GM12878 (cell line): ENCODE measurements at regions not wholly inside any gene's neighbourhood (a gene's known extent, or its start where the extent isn't known, plus 50 kb on each side); places are given as distances from the start of the nearest gene placed in this dataset.

Experiments used
- ATAC-seq: fragments of 200-7000 bp; cut with Tn5 transposase; 3 replicates; pipeline ENCODE4 v1.9.1; 2020; ENCODE audit warnings: mild to moderate bottlenecking, moderate library complexity
- BruUV-seq: library from RNA; stranded (reverse); fragments of 400-500 nt; replicated peaks from 2 replicates; lab custom pipeline; 2021; lab: Mats Ljungman, UMichigan
- CTCF ChIA-PET: fragments of 300-600 bp; sonication (Branson Sonifier 250); formaldehyde crosslinking; extraction: SDS; loops from one replicate; lab custom pipeline; 2021; ENCODE audit warnings: inconsistent platforms; lab: Yijun Ruan, JAX
- POLR2A ChIA-PET: fragments of 350-600 bp; formaldehyde crosslinking; extraction: SDS; loops from one replicate; lab custom pipeline; 2021; ENCODE audit warnings: inconsistent platforms; lab: Charles Lee
- RAD21 ChIA-PET: fragments of 300-600 bp; sonication (Branson Sonifier 250); formaldehyde crosslinking; loops from one replicate; lab custom pipeline; 2023; ENCODE audit warnings: antibody characterized with exemption; ENCODE audit not compliant: unreplicated experiment; lab: Charles Lee
- SMC1A ChIA-PET: fragments of 300-600 bp; sonication (Branson Sonifier 250); formaldehyde crosslinking; loops from one replicate; lab custom pipeline; 2023; ENCODE audit not compliant: unreplicated experiment, uncharacterized antibody; lab: Charles Lee
- DNase-seq: peaks from one replicate; pipeline ENCODE4 v3.0.0-alpha.2; 2011; ENCODE audit warnings: low read depth, low spot score
- FAIRE-seq: peaks from 3 replicates; lab custom pipeline; 2011; peaks lifted over from hg19 to GRCh38; lab: Jason Lieb, UNC
- H2AFZ ChIP-seq: 2 replicates; pipeline ENCODE4 v1.6.0; 2011; ENCODE audit warnings: low read depth, low read length, control low read depth; ENCODE audit not compliant: control insufficient read depth
- H3K27ac ChIP-seq: 2 replicates; pipeline ENCODE4 v1.5.1; 2011; ENCODE audit warnings: control low read depth; ENCODE audit not compliant: control insufficient read depth, insufficient read depth
- H3K27me3 ChIP-seq, 2 experiments: replicated peaks in 1 of 2; 2 replicates each; pipeline versions ENCODE4 v1.6.0 to v1.6.1; 2011; ENCODE audit warnings: low read length in 1 of 2; ENCODE audit not compliant: control insufficient read depth in 2 of 2, insufficient read depth in 2 of 2
- H3K36me3 ChIP-seq, 2 experiments: 2 replicates each; pipeline ENCODE4 v1.5.1; 2011; ENCODE audit warnings: low read length in 1 of 2; ENCODE audit not compliant: control insufficient read depth in 2 of 2, insufficient read depth in 2 of 2
- H3K4me1 ChIP-seq: 2 replicates; pipeline ENCODE4 v1.6.1; 2011; ENCODE audit warnings: mild to moderate bottlenecking, low read length, moderate library complexity, mixed read lengths; ENCODE audit not compliant: control insufficient read depth, insufficient read depth
- H3K4me2 ChIP-seq: 2 replicates; pipeline ENCODE4 v1.6.0; 2011; ENCODE audit warnings: control low read depth; ENCODE audit not compliant: control insufficient read depth, insufficient read depth
- H3K4me3 ChIP-seq: fragments of 200-600 bp; sonication (generic); 2 replicates; pipeline ENCODE4 v1.5.1; 2016
- H3K79me2 ChIP-seq: 2 replicates; pipeline ENCODE4 v1.6.0; 2011; ENCODE audit warnings: low read length; ENCODE audit not compliant: control insufficient read depth, insufficient read depth
- H3K9ac ChIP-seq: 2 replicates; pipeline ENCODE4 v1.8.0; 2011; ENCODE audit warnings: low read length, control low read depth, mixed read lengths; ENCODE audit not compliant: control insufficient read depth, insufficient read depth
- H3K9me3 ChIP-seq: replicated peaks from 3 replicates; pipeline ENCODE4 v1.5.1; 2011; ENCODE audit warnings: mild to moderate bottlenecking, low read length; ENCODE audit not compliant: control insufficient read depth, insufficient read depth
- H4K20me1 ChIP-seq: 2 replicates; pipeline ENCODE4 v1.6.0; 2011; ENCODE audit not compliant: control insufficient read depth, insufficient read depth
- FOXM1 ChIP-seq: IDR thresholded peaks from 2 replicates; pipeline ENCODE4 v1.6.1; 2012; ENCODE audit warnings: low read depth, mild to moderate bottlenecking, inconsistent platforms, low read length, moderate library complexity
- POU2F2 ChIP-seq: IDR thresholded peaks from 3 replicates; pipeline ENCODE4 v1.6.1; 2011; ENCODE audit warnings: low read depth, mild to moderate bottlenecking, low read length, borderline replicate concordance
- WGBS: methylation state at CpG from one replicate; pipeline ENCODE4 v1.1.6; 2016; ENCODE audit warnings: low lambda C conversion rate; ENCODE audit not compliant: insufficient replicate concordance, insufficient coverage; ENCODE audit errors: missing lambda C conversion rate; 5-methylcytosine and 5-hydroxymethylcytosine counted together
- in situ Hi-C: fragments of 300-500 bp; cut with MboI; formaldehyde crosslinking; loops from 9 replicates; pipeline ENCODE4 v1.14.3; 2018; ENCODE audit warnings: mixed read lengths
- intact Hi-C: fragments of 100-400 bp; cut with micrococcal nuclease; formaldehyde crosslinking; loops from one replicate; pipeline ENCODE4 v1.14.2; 2022; ENCODE audit not compliant: unreplicated experiment
- TF ChIP-seq, protein P1 (sequence below): fragments of 450-650 bp; IDR thresholded peaks from 2 replicates; pipeline ENCODE4 v1.6.1; 2018; ENCODE audit warnings: mild to moderate bottlenecking, low read depth, moderate library complexity; ENCODE audit not compliant: partially characterized antibody
- TF ChIP-seq, protein P2 (sequence below): fragments of 450-650 bp; IDR thresholded peaks from 2 replicates; pipeline ENCODE4 v1.6.1; 2017; ENCODE audit warnings: low read depth, mild to moderate bottlenecking, moderate library complexity

DNA sequence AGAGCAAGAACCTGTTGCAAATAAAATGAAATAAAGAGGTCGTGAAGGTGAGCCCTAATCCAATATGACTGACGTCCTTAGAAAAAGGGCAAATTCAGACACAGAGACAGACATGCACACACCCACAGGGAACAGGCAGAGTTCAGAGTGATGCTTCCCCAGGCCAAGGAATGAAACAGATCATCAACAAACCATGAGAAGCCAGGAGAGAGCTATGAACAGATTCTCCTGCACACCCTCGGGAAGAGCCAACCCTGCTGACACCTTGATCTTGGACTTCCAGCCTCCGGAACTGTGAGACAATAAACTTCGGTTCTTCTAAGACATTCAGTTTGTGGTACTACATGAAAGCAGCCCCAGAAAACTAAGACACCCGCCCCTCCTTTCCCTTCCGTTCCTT is 290.4 kb upstream of the KLF6 start:
- TF ChIP-seq, protein P1, sequence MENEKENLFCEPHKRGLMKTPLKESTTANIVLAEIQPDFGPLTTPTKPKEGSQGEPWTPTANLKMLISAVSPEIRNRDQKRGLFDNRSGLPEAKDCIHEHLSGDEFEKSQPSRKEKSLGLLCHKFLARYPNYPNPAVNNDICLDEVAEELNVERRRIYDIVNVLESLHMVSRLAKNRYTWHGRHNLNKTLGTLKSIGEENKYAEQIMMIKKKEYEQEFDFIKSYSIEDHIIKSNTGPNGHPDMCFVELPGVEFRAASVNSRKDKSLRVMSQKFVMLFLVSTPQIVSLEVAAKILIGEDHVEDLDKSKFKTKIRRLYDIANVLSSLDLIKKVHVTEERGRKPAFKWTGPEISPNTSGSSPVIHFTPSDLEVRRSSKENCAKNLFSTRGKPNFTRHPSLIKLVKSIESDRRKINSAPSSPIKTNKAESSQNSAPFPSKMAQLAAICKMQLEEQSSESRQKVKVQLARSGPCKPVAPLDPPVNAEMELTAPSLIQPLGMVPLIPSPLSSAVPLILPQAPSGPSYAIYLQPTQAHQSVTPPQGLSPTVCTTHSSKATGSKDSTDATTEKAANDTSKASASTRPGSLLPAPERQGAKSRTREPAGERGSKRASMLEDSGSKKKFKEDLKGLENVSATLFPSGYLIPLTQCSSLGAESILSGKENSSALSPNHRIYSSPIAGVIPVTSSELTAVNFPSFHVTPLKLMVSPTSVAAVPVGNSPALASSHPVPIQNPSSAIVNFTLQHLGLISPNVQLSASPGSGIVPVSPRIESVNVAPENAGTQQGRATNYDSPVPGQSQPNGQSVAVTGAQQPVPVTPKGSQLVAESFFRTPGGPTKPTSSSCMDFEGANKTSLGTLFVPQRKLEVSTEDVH = no peak
- intact Hi-C loops = no loop called here
- DNase-seq = no peak
- Histone ChIP-seq H3K4me1 (peaks cover 6% of the 10 kb centered on the region), H3K9ac (no peak overlapping the region), H3K36me3 (no peaks in the 10 kb centered on the region), H3K4me2 (no peak overlapping the region), H3K79me2 (no peaks in the 10 kb centered on the region), H3K27ac (no peak overlapping the region), H3K9me3 (no peaks in the 10 kb centered on the region), H3K27me3 (no peaks in the 10 kb centered on the region), H2AFZ (no peak overlapping the region), H3K4me3 (no peak overlapping the region), H4K20me1 (no peaks in the 10 kb centered on the region)
- no TSS peak for BruUV-seq
- 62% methylated on average over 7 of the region's 7 CpGs for WGBS
- no peak for ATAC-seq
- ChIA-PET POLR2A (no interaction called here), CTCF (no interaction called here), SMC1A (no interaction called here), RAD21 (no interaction called here)
- in situ Hi-C loops = no loop called here
- FAIRE-seq = no peak

DNA sequence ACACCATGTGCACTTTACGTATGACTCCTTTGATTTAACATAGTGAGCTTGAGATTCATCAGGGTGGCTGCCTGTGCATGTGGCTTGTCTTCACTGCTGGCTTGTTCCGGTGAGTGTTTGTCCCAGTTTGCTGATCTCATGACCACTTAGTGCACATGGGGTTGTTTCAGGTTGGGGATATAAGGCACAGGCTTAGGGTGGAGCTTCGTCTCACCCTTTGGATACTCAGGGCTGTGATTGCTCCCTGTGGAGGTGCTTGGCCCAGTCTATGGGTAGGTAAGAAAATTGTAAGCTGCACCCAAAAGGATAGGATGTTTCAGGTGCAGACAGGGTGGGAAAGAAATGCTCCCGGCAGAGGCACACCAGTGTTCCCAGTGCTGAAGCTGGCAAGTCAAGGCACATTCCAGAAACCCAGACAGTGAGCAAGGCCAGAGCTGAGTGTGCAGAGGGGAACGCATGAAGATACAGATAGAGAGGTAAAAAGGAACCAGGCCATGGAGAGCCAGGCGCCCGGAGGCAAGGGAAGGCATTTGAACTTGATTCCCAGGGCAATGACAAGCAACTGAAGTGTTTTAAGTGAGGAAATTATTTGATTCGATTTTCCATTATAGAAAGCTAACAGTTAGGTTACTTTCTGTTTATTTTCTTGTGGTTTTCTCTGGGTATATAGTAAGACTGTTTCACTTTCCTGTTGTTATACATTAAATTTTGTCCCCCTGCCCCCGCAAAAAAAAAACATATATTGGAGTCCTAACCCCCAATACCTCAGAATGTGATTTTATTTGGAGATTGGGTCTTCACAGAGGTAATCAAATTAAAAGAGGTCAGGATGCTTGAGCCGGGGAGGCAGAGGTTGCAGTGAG is 289.8 kb upstream of the KLF6 start:
- no TSS peak for BruUV-seq
- Histone ChIP-seq H3K27ac (no peak overlapping the region), H3K9ac (no peak overlapping the region), H3K9me3 (no peaks in the 10 kb centered on the region), H4K20me1 (no peaks in the 10 kb centered on the region), H3K27me3 (no peaks in the 10 kb centered on the region), H3K79me2 (no peaks in the 10 kb centered on the region), H3K4me1 (peaks cover 6% of the 10 kb centered on the region), H3K4me2 (no peak overlapping the region), H3K36me3 (no peaks in the 10 kb centered on the region), H2AFZ (no peak overlapping the region), H3K4me3 (no peak overlapping the region)
- DNase-seq = no peak
- ChIA-PET RAD21 (no interaction called here), CTCF (no interaction called here), SMC1A (interaction anchor here (0.8 kb wide), 1 partner anchor 20 kb away, joined by 3 read pairs; no protein-coding TSS in a partner anchor), POLR2A (no interaction called here)
- intact Hi-C loops = no loop called here
- FAIRE-seq = no peak
- TF ChIP-seq FOXM1 (no peak), POU2F2 (no peak)
- TF ChIP-seq, protein P2, sequence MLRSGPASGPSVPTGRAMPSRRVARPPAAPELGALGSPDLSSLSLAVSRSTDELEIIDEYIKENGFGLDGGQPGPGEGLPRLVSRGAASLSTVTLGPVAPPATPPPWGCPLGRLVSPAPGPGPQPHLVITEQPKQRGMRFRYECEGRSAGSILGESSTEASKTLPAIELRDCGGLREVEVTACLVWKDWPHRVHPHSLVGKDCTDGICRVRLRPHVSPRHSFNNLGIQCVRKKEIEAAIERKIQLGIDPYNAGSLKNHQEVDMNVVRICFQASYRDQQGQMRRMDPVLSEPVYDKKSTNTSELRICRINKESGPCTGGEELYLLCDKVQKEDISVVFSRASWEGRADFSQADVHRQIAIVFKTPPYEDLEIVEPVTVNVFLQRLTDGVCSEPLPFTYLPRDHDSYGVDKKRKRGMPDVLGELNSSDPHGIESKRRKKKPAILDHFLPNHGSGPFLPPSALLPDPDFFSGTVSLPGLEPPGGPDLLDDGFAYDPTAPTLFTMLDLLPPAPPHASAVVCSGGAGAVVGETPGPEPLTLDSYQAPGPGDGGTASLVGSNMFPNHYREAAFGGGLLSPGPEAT = no peak
- ATAC-seq = no peak
- WGBS = 83% methylated on average over 10 of the region's 10 CpGs
- in situ Hi-C loops = no loop called here
